B cell (primary cell): ENCODE measurements at regions not wholly inside any gene's neighbourhood (a gene's known extent, or its start where the extent isn't known, plus 50 kb on each side); places are given as distances from the start of the nearest gene placed in this dataset.

Experiments used
- ATAC-seq: fragments of 200-7000 bp; cut with Tn5 transposase; one replicate; pipeline ENCODE4 v1.10.0; 2021; ENCODE audit warnings: low read depth, mild to moderate bottlenecking, moderate number of reproducible peaks, moderate library complexity
- CTCF ChIA-PET: fragments of 350-600 bp; sonication (Branson Sonifier 250); formaldehyde crosslinking; loops from one replicate; lab custom pipeline; 2021; ENCODE audit warnings: antibody characterized with exemption, inconsistent platforms; lab: Charles Lee
- POLR2A ChIA-PET: fragments of 350-600 bp; sonication (Branson Sonifier 250); formaldehyde crosslinking; loops from one replicate; lab custom pipeline; 2021; ENCODE audit warnings: antibody characterized with exemption; lab: Charles Lee
- DNase-seq: peaks from one replicate; pipeline ENCODE4 v3.0.0; 2013
- H2AFZ ChIP-seq: 2 replicates; pipeline ENCODE4 v1.6.1; 2012; ENCODE audit warnings: mild to moderate bottlenecking, low read depth, low read length; ENCODE audit not compliant: insufficient read depth, poor library complexity, severe bottlenecking
- H3K27ac ChIP-seq, 2 donors: 1 replicate in 1 of 2; 2 replicates in 1 of 2; pipeline ENCODE4 v1.5.1; 2012 to 2013; ENCODE audit warnings: low read length in 2 of 2, mild to moderate bottlenecking in 2 of 2, moderate library complexity in 1 of 2
- H3K27me3 ChIP-seq, 4 experiments: fragments of 200-600 bp in 1 of 4; sonication (generic) in 1 of 4; replicated peaks in 1 of 4; 1 replicate in 2 of 4; 2 replicates in 2 of 4; pipeline versions ENCODE4 v1.6.1 to v1.7.0; 2013 to 2016; ENCODE audit warnings: low read length in 3 of 4, mild to moderate bottlenecking in 2 of 4, mixed read lengths in 1 of 4, moderate library complexity in 1 of 4; ENCODE audit not compliant: insufficient read depth in 4 of 4, control insufficient read depth in 3 of 4; ENCODE audit errors: control extremely low read depth in 1 of 4
- H3K36me3 ChIP-seq, 2 experiments: replicated peaks in 1 of 2; 1 replicate in 1 of 2; 2 replicates in 1 of 2; pipeline versions ENCODE4 v1.6.1 to v1.7.1; 2013; ENCODE audit warnings: low read length in 1 of 2; ENCODE audit not compliant: insufficient read depth in 2 of 2, control insufficient read depth in 1 of 2; ENCODE audit errors: control extremely low read depth in 1 of 2, extremely low read depth in 1 of 2
- H3K4me1 ChIP-seq, 2 donors: fragments of 200-600 bp in 1 of 2; sonication (generic) in 1 of 2; 1 replicate in 1 of 2; 2 replicates in 1 of 2; pipeline versions ENCODE4 v1.5.1 to v1.6.1; 2013 to 2017; ENCODE audit warnings: low read length in 2 of 2; ENCODE audit not compliant: control insufficient read depth in 2 of 2, insufficient read depth in 2 of 2
- H3K4me2 ChIP-seq: replicated peaks from 2 replicates; pipeline ENCODE3; 2012; ENCODE audit warnings: mild to moderate bottlenecking, low read depth, low read length; ENCODE audit not compliant: poor library complexity, severe bottlenecking
- H3K4me3 ChIP-seq, 5 experiments: fragments of 200-600 bp in 1 of 5; sonication (generic) in 1 of 5; 1 replicate in 3 of 5; 2 replicates in 2 of 5; pipeline versions ENCODE4 v1.5.1 to v1.7.0; 2011 to 2016; ENCODE audit warnings: low read length in 4 of 5, mild to moderate bottlenecking in 4 of 5, low read depth in 2 of 5, control low read depth in 1 of 5, moderate library complexity in 1 of 5; ENCODE audit not compliant: insufficient read depth in 1 of 5; ENCODE audit errors: control extremely low read depth in 1 of 5, extremely low read depth in 1 of 5
- H3K79me2 ChIP-seq: fragments of 200-600 bp; sonication (generic); one replicate; pipeline ENCODE4 v1.6.0; 2016; ENCODE audit warnings: low read length; ENCODE audit not compliant: control insufficient read depth, insufficient read depth
- H3K9ac ChIP-seq: fragments of 200-600 bp; sonication (generic); 2 replicates; pipeline ENCODE4 v1.6.1; 2017; ENCODE audit warnings: mild to moderate bottlenecking, low read length, moderate library complexity
- H3K9me3 ChIP-seq, 3 donors: one replicate each; pipeline versions ENCODE4 v1.6.1 to v1.7.1; 2013; ENCODE audit warnings: low read length in 2 of 3; ENCODE audit not compliant: control insufficient read depth in 2 of 3, insufficient read depth in 1 of 3; ENCODE audit errors: control extremely low read depth in 1 of 3
- H4K20me1 ChIP-seq: 2 replicates; pipeline ENCODE4 v1.6.0; 2012; ENCODE audit warnings: mild to moderate bottlenecking, low read length; ENCODE audit not compliant: insufficient read depth, control insufficient read depth, poor library complexity, severe bottlenecking
- H3K27ac Mint-ChIP-seq: one replicate; pipeline ENCODE4 v1.8.0; 2021; ENCODE audit warnings: mixed read lengths
- H3K27me3 Mint-ChIP-seq: one replicate; pipeline ENCODE4 v1.8.0; 2021; ENCODE audit warnings: mixed read lengths
- H3K4me1 Mint-ChIP-seq: one replicate; pipeline ENCODE4 v1.8.0; 2021; ENCODE audit warnings: mixed read lengths
- H3K4me3 Mint-ChIP-seq: one replicate; pipeline ENCODE4 v1.8.0; 2021; ENCODE audit warnings: mixed read lengths
- H3K9me3 Mint-ChIP-seq: one replicate; pipeline ENCODE4 v1.8.0; 2022; ENCODE audit warnings: mixed read lengths; ENCODE audit not compliant: insufficient read depth
- CTCF ChIP-seq: fragments of 200-600 bp; IDR thresholded peaks from one replicate; pipeline ENCODE4 v1.8.0; 2022; ENCODE audit warnings: antibody characterized with exemption, mild to moderate bottlenecking
- EZH2 ChIP-seq: IDR thresholded peaks from 2 replicates; pipeline ENCODE4 v1.6.1; 2012; ENCODE audit warnings: borderline replicate concordance, low read depth, mild to moderate bottlenecking, moderate library complexity, low read length; ENCODE audit not compliant: insufficient read depth, poor library complexity, severe bottlenecking
- WGBS: methylation state at CpG from one replicate; pipeline ENCODE4 v1.1.5; 2013; ENCODE audit warnings: missing lambda C conversion rate; ENCODE audit not compliant: insufficient coverage; 5-methylcytosine and 5-hydroxymethylcytosine counted together
- intact Hi-C: fragments of 100-400 bp; cut with micrococcal nuclease; formaldehyde crosslinking; loops from one replicate; pipeline ENCODE4 v1.10.0; 2022

DNA sequence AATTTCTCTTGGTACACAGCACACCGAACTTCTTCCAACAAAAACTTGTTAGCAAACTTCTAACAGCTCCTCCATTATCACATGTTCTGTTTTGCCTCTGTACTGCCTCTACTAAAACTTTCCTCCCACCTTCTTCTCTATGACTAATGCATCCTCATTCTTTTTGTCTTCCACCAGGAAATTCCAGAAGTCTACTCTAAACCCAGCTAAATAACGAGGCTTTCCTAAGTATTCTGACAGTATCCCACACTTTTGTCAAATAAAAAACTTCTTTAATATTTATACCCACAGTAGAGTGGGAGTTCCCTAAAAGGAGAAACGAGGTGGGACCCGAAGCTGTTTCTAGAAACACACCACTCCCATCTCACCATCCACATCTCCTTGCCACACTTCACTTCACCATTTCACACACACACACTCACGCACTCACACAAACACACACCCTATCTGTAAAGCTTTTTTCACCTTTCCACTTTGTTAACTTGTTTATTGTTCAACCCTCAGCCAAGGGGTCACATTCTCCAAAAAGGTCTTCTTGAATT is 280.3 kb downstream of the ARAP2 start:
- Histone ChIP-seq H3K9me3 (no peaks in the 10 kb centered on the region), H3K9ac (no peak overlapping the region), H3K4me2 (no peak overlapping the region), H4K20me1 (no peaks in the 10 kb centered on the region), H2AFZ (no peak overlapping the region), H3K4me3 (no peak overlapping the region), H3K79me2 (no peaks in the 10 kb centered on the region), H3K4me1 (no peaks in the 10 kb centered on the region), H3K27me3 (no peaks in the 10 kb centered on the region), H3K36me3 (no peaks in the 10 kb centered on the region), H3K27ac (no peak overlapping the region)
- no peak overlapping the region for H3K4me3 Mint-ChIP-seq
- no peak for DNase-seq
- H3K4me1 Mint-ChIP-seq, result no peaks in the 10 kb centered on the region
- POLR2A ChIA-PET, result no interaction called here
- no peak for ATAC-seq
- WGBS, result 96% methylated on average over 4 of the region's 5 CpGs
- H3K27me3 Mint-ChIP-seq, result no peaks in the 10 kb centered on the region
- no peak overlapping the region for H3K27ac Mint-ChIP-seq
- intact Hi-C loops, result no loop called here
- no peaks in the 10 kb centered on the region for H3K9me3 Mint-ChIP-seq
- TF ChIP-seq CTCF (no peak), EZH2 (no peak)
- CTCF ChIA-PET, result no interaction called here

GRCh38 chr4:35965300-35965699 is 279.0 kb downstream of the ARAP2 start:
- H3K27me3 Mint-ChIP-seq, result no peaks in the 10 kb centered on the region
- H3K4me3 Mint-ChIP-seq, result no peak overlapping the region
- TF ChIP-seq CTCF, result no peak
- no peak for TF ChIP-seq EZH2
- POLR2A ChIA-PET, result no interaction called here
- Histone ChIP-seq H2AFZ (no peak overlapping the region), H3K27me3 (no peaks in the 10 kb centered on the region), H3K4me3 (no peak overlapping the region), H3K36me3 (no peaks in the 10 kb centered on the region), H3K9me3 (no peaks in the 10 kb centered on the region), H4K20me1 (no peaks in the 10 kb centered on the region), H3K79me2 (no peaks in the 10 kb centered on the region), H3K27ac (no peak overlapping the region), H3K9ac (no peak overlapping the region), H3K4me1 (no peaks in the 10 kb centered on the region), H3K4me2 (no peak overlapping the region)
- no peak for DNase-seq
- no peaks in the 10 kb centered on the region for H3K4me1 Mint-ChIP-seq
- intact Hi-C loops, result no loop called here
- CTCF ChIA-PET, result no interaction called here
- no peaks in the 10 kb centered on the region for H3K9me3 Mint-ChIP-seq
- no peak for ATAC-seq
- no CpG with 5 or more reads among the region's 1 CpG for WGBS
- no peak overlapping the region for H3K27ac Mint-ChIP-seq
